ENCODE measurements at regions not wholly inside any gene's neighbourhood (a gene's known extent, or its start where the extent isn't known, plus 50 kb on each side); places are given as distances from the start of the nearest gene placed in this dataset.
A peak's percentile ranks its signal among the peaks of the same experiment; 100 is the strongest.
"Not testable (repeated sequence)": the region's sequence is repeated elsewhere in the genome, so short reads cannot be mapped to it uniquely, and the experiment has no call there.

DNA sequence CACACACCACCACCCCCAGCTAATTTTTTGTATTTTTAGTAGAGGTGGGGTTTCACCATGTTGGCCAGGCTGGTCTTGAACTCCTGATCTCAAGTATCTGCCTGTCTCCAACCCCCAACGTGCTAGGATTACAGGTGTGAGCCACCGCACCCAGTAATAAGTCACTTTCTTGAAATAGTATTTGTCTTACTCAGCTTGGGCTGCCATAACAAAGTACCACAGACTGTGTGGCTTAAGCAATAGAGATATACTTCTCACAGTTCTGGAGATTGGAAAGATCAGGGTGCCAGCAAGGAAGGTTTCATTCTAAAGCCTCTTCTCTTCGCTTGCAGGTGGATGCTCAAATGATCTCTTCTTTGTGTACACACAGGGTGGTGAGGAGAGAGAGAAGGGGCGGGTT, 99.8 kb downstream of the ARRDC3 start:
- DNase-seq: no peak

DNA sequence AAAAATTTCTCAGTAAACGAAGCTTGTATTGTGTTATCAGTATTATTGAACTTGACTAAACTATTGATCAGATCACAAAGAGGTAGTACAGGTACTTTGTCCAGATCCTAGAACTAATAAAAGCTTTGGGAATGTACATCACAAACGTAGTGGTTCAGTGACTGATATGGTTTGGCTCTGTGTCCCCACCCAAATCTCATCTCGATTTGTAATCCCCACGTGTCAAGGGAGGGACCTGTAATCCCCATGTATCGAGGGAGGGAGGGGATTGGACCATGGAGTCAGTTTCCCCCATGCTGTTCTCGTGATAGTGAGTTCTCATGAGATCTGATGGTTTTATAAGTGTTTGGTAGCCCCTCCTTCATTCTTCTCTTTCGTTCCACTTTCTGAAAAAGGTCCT, 100.9 kb downstream of the ARRDC3 start:
- no peak for DNase-seq

DNA sequence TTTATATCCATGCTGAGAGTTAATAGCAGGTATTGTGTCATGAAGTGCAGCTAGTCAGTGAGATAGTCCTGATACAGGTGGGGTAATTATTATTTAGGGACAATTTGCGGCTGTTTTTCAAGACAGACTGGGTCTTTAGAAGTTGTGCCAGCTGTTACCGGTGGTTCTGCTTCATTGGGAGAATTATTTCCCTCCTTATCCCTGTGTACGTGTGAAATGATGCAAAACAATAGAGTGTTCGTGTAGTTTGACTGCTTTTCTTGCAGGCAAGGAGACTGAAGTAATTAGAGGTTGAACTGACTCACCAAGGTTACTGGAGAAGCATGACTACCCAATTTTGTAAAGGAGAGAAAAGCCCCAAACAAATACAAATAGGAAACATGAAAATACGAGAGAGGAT, 101.7 kb downstream of the ARRDC3 start:
- DNase-seq: no peak

DNA sequence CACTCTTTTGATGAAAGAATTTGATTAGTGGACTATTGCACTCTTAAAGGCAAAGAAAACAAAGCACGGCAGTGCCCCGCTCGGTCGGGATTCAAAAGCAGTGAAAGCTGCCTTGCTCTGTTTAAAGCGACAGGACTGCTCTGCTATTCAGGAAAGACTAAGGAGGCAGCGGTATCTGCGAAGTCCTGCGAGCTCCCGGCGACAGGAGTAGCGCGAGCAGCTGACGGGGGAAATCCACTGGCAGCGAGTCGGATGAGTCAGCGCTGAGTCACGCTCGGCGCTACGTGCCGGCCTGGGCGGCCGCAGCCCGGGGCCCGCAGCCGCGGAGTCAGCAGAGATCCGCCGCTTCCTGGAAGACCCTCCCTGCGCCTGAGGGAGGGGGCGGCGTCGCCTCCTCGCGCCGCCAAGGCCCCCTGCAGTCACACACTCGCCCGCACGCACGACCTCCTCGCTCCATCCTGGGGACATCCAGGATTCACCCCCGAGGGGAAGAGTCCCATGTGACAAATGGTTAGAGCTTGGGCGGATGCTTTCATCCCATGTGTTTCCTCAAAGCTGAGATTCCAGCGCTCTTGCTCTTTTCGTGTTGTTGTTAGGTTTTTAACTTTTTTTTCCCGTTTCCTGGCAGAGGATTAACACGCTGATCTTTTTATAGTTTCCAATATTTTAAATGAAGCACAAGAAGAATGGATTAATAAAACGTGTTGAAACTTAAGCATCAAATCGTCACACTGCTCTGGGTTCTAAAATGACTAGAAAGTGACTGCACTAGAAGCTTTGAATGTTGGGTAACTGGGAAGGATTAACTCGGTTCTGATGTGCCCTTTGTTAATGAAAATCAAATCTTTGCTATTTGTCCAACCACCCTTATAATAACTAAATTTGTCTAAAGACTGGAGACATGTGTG, 102.5 kb downstream of the ARRDC3 start:
- DNase-seq: peak; percentile 90 to 95

DNA sequence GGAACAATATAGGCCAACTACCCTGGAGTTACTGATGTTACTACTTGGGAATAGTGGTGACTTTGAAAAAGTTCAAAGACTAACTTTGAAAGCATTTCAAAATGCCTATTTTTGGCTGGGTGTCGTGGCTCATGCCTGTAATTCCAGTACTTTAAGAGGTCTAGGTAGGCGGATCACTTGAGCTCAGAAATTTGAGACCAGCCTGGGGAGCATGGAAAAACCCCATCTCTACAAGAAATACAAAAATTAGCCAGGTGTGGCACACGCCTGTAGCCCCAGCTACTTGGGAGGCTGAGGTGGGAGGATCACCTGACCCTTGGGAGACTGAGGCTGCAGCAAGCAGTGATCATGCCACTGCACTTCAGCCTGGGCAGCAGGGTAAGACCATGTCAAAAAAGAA, 105.3 kb downstream of the ARRDC3 start:
- DNase-seq: no peak

DNA sequence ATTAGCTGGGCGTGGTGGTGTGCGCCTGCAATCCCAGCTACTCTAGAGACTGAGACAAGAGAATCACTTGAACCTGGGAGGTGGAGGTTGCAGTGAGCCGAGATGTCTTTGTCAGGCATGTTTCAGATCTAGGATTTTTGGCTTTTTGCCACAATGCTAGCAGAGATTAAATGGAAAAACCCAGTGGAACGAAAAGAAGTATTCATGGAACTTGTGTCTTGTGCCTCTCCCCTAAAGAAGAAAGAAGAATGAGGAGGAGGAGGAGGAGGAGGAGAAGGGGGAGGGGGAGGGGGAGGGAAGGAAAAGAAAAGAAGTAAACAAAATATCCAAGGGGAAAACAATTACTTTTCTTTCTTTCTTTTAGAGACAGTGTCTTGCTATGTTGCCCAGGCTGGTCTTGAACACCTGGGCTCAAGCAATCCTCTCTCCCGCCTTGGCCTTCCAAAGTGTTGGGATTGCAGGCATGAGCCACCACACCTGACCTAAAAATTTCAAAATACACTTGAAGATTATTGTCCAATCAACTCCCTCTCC, 106.0 kb downstream of the ARRDC3 start:
- no peak for DNase-seq

DNA sequence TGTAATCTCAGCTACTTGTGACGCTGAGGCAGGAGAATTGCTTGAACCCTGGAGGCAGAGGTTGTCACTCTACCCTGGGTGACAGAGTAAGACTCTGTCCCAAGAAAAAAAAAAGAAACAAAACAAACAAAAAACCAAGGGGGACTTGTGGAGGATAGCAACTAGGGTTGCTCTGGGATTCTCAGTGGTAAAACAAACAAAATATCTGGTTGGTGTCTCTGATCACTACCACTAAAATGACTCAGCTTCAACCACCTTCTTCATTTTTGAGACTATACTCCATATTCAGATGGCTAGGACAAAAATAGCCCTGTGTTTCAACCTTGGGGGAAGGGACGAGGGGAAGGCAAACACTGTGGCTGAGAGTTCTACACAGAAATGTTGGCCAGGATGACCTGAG, 110.3 kb downstream of the ARRDC3 start:
- no peak for DNase-seq

DNA sequence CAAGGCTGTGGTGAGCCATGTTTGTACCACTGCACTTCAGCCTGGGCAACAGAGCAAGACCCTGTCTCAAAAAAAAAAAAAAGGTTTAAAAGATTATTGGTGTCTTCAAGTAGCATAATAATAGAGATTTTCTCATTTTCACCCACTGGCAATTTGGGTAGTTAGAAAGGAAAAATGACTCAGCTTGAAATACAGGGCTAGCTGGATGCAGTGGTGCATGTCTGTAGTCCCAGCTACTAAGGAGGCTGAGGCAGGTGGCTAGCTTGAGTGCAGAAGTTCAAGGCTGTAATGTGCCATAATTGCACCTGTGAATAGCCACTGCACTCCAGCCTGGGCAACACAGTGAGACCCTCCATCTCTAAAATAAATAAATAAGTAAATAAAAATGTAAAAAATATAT, 111.1 kb downstream of the ARRDC3 start:
- no peak for DNase-seq

DNA sequence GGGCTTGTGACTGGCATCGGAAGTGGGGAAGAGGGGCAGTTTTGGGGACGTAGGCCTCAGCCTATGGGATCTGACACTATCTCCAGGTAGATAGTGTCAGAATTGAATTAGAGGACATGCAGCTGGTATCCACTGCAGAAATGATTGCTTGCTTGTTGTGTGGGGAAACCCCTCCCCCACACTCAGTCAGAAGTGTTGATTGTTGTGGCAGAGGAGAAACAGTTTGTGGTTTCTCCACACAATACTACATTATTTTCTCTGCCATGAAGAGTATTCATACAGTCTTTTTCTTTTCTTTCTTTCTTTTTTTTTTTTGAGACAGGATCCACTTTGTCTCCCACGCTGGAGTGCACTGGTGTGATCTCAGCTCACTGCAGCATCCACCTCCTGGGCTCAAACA, 113.9 kb downstream of the ARRDC3 start:
- DNase-seq: no peak

DNA sequence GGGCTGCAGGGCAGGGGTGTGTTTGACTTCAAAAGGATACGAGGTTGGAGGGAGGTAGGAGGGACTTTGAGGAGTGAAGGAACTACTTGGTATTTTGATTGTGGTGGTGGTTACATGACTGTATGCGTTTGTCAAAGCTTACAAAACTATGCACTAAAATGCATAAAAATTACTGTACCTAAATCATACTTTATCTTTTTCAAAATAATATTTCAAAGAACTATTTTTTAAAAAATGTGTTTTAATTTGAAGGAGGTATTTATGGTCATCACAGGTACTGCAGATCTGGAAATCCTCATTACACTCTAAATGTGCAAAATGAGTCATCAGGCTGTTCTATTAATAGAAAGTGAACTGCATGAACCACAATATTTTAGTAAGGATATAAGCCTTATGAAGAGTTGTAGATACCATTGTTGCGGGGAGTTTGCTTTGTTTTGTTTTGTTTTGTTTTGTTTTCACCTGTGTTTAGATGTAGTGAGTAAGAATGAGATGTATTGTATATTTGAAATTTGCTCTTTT, 116.9 kb downstream of the ARRDC3 start:
- no peak for DNase-seq

DNA sequence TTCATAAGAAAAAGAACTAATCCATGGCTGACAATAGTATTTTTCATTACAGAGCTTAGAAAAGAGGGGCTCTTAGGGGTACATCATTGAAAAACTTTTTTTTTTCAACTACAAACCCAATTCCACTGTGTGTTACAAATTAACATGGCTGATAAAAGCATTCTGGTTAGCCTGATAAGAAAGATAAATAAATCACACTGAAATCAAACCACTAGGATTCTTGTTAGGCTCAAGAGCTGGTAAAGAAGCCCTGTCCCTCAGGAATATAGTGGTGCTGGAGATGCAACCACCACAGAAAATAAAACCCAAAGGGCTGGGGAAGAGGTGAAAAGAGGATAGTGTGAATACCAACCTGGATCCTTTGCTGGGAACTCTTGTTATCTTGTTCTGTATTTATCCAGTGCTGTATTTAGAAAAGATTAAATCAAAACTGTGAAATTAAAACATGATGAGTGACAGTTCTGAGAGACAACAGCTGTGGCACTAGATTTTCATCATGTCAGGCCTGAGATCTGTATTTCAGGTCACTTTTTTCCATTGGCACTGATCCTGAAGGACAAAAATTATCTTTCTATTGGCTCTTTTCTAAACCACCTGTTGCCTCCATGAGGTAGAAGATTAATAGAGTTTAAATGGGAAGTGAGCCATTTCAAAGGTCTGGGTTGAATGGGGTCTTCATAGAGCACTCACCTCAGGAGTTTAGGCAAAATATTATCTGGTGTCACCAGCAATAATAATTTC, 118.6 kb downstream of the ARRDC3 start:
- DNase-seq: no peak

DNA sequence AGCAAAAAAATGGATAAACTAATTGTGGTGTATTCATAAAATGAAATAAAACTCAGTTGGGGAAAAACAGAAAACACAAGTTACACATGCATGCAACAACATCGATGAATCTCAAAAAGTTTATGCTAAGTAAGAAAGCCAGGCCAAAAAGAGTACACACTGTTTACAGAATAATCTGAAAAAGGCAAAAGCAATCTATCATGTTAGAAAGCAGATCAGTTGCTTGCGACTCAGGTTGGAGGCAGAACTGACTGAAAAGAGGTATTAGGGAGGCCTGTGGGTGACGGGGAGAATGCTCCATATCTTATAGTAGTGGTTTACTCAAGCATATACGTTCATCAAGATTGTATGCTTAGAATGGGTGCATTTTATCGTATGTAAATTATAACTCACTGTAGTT, 119.2 kb downstream of the ARRDC3 start:
- no peak for DNase-seq

DNA sequence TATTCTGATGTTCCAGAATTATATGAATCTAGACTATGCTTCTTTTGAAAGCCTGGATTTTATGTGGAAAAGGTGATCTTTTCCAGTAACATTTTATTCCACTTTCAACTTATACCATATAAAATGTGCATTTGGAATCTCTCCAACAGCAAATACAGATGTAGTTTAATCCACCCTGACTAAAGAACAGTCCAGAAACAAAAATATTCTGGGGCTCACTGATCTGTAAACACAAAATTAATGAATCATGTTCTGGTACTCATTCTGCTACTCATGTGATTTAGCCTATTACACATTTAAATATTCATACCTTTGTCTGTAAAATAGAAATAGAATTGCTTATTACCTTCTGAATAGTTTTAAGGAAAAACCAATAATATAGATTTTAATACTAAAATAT, 125.8 kb downstream of the ARRDC3 start:
- DNase-seq: no peak

DNA sequence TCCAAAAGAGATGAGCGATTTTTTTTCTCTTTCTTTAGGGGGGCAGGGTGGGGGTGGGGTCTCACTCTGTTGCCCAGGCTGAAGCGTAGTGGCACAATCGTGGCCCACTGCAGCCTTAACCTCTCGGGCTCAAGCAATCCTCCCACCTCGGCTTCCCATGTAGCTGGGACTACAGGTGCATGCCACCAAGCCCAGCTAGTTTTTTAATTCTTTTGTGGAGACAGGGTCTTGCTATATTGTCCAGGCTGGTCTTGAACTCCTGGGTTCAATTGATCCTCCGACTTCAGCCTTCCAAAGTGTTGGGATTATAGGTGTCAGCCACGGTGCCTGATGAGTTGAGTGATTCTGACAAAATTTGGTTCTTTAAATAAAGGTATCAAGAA, 127.0 kb downstream of the ARRDC3 start:
- DNase-seq: no peak

DNA sequence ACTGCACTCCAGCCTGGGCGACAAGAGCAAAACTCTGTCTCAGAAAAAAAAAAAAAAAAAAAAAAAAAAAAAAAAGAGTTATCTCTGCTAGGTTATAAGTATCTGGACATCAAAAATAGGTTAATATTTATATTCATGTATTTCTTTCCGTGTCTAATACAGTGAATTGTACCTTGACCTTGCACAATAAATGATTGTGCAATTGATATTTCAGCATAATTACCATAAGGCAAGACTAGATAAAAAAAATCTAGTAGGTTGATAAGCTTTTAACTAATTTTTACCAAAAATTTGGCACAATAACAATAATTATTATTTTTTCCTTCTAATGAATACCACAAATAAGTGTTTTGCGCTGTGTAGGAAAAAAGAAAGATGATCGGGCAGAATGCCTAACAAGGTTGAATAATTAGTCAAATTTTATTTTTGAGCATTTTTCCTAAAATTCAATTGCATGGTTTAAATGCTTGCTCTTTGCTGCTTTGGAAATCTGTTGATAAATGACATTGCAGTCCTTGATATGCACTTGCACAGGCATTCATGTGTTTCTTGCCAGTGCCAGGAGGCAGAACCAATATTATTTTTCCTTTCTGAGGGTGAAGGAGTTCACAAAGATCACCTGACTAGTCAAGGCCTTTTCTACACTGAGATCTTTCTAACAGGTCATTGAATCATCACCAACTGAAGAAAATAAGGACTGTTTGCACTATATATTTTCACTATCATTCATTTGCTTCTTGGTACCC, 127.5 kb downstream of the ARRDC3 start:
- DNase-seq: no peak

DNA sequence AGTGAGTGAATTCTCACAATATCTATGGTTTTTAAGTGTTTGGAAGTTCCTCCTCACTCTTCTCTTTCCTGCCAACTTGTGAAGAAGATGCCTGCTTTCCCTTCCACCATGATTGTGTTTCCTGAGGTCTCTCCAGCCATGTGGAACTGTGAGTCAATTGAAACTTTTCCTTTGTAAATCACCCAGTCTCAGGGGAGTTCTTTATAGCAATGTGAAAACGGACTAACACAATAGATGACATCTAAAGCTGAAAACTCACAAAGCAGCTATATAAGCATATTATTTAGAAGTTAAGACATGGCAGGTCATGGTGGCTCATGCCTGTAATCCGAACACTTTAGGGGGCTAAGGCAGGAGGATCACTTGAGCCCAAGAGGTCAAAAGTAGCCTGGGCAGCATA, 130.2 kb downstream of the ARRDC3 start:
- no peak for DNase-seq

DNA sequence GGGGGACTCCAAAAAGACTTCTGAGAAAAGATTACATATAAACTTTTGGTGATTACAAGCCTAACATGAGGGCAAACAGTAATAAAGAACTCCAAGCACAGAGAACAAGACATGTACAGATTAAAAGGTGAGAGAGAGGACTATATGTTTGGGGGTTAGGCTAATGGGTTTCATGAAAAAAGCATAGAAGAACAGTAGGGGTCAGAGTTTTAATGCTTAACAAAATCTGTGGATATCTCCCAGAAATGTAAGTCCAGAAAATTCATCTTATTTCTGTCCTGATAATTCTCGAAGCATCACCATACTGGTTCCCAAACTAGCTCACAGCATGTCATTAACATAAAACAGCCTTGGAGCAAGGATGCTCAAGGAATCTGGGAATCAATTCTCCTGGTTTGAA, 137.2 kb downstream of the ARRDC3 start:
- DNase-seq: no peak

DNA sequence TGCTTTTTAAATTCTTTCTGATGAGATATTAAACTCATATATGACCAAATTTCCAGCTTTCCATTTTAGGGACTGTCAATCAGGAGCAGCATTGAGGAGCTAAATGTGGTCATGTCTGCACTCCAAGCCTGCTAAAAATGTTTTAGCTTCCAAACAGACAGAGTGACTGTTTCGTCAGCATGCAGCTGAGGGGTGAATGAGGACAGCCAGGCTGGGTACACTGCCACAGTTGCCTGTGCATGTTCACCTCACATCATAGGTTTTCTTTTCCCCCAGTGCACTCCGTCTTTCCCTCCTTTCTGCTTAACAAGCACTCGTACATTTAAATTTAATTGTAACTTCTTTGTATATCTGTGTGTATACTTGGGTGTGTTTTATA, 138.1 kb downstream of the ARRDC3 start:
- DNase-seq: no peak

DNA sequence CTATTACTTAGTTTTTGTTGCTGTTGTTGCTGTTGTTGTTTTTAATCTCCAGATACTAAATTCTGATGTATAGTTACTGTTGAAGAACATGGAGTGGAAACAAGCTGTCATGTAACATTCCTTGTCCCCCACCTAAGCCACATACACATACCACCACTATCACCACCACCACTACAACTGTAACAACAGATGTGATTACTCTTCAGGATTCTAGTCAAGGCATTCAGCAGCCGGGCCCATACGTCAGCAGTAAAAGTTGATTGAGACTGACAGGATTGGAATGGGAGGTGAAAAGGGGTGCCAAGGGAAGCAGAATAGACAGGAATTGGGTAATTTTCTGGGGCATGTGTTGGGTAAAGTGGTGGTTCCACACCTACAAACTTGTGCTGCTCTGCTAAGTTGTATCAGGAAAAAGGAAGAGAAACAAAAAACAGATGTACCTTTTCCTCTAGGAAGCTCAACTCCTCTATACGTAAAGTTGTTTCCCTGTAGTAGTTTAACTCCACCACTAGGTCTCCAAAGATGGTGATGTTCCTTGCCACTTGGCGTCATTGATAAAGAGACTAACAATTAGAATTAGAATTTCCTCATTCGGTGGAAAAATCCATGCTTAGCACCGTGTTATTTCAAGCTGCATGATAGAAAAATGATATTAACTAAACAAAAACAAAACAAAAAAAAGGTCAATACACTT, 138.6 kb downstream of the ARRDC3 start:
- no peak for DNase-seq

DNA sequence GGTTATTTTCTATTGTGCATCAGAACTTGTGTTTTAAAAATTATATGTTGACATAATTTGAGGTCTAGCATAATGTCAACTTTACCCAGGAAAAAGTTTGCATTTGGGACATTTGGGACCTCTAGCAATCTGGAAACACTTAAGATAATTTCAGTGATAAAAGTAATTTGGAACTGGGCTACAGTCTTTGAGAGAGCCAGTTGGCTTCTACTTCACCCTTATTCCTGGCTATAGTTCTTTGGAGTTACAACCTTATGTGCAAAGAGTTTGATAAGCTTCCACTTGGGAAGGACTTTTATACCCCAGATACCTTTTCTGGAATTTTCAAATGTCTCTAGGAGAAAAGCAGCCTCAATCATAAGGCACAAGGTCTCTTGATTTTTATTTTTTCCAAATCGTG, 139.3 kb downstream of the ARRDC3 start:
- no peak for DNase-seq

DNA sequence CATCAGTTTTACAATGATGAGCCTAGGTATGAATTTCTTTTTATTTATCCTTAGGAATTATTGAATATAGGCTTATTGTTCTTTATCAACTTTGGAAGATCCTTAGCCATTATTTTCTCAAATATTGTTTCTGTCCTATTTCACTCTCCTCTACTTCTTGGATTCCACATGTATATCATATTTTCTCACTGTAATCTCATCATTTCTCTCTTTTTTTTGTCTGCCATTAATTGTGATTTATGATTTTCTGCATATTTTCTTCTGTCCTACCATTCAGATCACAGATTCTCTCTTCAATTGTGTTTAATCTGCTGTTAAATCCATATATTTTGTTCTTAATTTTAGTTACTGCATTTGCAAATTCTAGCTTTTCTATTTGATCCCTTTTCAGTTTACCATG, 139.8 kb downstream of the ARRDC3 start:
- no peak for DNase-seq

DNA sequence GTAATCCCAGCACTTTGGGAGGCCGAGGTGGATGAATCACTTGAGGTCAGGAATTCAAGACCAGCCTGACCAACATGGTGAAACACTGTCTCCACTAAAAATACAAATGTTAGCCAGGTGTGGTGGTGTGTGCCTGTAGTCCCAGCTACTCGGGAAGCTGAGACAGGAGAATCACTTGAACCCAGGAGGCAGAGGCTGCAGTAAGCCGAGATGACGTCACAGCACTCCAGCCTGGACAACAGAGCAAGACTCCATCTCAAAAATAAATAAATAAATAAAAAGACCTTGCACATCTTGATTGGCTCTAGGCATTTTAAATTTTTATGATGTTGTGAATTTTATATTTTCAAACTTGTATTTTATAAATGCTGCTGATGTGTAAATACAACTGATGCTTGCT, 141.7 kb downstream of the ARRDC3 start:
- DNase-seq: not testable (repeated sequence)

DNA sequence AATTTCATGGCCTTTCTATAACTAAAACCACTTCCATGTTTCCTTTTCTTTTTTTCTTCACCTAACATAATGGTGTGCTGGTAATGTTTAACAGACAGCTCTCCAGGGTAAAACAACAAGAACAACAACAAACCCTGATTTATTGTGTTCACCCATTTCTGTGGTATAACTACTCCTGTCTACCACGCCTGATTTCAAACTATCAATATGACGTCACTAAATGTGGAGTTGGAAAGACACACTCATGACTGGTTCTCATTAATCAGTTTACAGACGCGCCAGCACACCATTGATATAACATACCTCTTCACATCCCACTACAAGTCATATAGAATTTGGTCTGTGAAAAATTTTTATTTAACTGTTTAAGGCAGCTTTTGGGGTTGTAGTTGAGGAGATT, 142.9 kb downstream of the ARRDC3 start:
- no peak for DNase-seq

All from stimulated activated CD4-positive, alpha-beta T cell treated with anti-CD3 and anti-CD28 coated beads, Interleukin-2, amount 100 ng/mL, for 24 hours (primary cell).